HG03066 (cell line): ENCODE measurements at regions not wholly inside any gene's neighbourhood (a gene's known extent, or its start where the extent isn't known, plus 50 kb on each side); places are given as distances from the start of the nearest gene placed in this dataset.

Source experiments
- ATAC-seq: cut with Tn5 transposase; IDR thresholded peaks from one replicate; pipeline ENCODE4 v1.9.1; 2021; ENCODE audit warnings: low read depth; ENCODE audit not compliant: unreplicated experiment

DNA sequence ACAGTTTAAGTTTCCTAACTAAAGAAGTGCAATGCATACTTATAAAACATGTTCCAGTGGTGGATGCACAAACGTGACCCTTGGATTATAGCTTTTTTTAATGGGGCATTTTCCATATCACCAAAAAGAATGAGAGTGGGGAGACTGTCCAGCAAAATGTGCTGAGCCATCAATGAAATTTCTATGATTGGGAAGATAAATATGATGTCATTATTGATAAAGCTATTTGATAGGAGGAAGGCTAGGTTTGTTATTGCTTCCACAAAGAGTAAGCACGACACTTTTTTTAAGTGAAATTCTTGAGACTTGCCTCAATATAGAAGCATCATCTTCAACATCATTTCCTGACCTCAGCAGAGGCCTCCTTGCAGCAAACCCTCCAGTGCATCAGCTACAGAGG, 174.6 kb upstream of the CLEC14A start:
- no peak for ATAC-seq

DNA sequence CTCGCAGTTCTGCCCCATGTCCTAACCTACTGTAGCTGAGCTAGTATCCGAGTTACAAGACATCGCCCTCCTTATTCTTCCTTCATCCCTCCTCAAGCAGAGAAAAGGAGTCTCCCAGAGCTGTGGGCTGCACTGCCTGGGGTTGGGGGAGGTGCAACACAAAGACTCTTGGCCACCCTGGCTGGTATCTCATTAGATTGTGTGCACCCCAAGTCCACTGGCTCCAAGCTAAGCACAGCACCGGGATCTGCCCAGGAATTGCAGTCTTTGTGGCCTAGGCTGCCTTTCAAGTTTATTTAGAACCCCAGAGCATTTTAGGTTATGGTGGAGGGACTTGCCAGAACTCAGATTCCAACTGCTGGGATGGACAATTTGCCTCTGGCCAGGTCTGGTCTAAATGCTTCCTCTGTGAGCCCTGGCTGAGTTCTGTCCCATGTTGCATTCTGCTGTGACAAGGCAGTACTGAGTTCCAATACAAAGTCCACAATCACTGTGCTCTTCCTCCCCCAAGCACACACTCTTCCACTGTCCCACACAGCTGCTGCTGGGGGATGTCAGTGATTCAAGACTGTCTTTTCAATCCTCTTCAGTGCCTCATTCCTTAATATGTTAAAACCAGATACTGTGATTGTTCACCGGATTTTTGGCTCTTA, 169.6 kb upstream of the CLEC14A start:
- ATAC-seq: no peak

DNA sequence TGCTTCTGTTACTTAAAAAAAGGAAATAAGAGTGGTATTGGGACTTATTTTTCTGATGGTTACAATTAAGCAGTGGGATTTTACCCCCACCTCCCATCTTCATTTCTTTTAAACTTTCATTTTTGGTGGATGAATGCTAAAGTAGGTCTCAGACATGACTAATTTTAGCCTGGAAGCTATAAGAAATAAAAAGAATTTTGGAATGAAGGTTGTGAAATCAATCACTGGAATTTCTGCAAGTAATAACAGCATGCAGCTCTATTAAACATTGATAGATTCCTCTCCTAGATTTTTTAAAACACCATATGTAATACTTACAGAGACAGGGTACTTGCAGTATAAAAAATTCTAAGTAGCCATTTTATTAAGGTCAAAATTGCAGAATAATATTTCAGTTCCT, 164.2 kb upstream of the CLEC14A start:
- ATAC-seq: no peak

DNA sequence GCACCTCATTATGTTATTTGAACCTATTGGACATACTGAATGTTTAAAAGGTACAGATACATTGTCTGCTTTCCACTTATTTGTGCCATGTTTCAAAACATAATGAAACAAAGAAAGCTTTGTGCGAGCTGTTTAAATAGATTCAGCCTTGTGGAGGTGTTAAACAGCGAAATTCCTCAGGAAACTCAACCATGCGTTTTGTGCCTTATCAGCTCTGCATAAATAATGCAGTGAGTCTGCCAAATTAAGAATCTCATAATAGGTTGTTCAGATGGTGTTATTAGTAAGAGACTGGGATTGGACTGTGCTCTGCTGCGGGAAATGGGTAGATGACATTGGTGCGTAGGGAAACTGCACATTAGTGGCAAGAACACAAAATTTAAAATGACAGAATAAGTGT, 163.7 kb upstream of the CLEC14A start:
- ATAC-seq: no peak

GRCh38 chr14:38412654-38413053, 156.8 kb upstream of the CLEC14A start:
- ATAC-seq: no peak

- ATAC-seq: no peak
Observed at GRCh38 chr14:38410442-38410841, 154.5 kb upstream of the CLEC14A start.

DNA sequence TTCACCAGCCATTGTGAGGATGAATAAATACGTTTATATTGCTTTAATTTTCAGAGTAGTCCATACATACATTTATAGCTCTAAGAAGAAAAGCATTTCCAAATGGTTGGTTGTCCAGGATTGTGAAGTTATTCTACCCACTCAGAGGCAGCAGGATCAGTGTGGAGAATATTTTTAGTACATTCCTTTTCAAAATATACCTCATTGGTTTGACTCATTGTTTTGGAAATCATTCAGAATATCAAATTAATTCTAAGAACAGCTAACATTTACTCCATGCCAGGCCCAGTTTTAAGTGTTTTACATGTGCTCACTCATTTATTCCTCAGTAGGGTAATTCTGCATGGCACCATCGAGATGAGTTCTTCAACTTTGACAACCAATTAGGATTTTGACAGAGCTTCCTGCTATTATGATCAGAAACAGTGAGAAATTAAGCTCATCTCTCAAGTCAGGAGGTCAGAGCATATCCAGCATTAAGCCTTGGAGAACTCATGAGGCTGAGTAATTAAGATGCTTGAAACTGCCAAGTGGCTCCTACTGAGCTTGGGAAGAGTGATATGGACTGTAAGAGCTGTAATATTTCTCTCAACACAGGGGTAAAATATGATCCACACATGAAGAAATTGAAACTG, 153.3 kb upstream of the CLEC14A start:
- no peak for ATAC-seq

DNA sequence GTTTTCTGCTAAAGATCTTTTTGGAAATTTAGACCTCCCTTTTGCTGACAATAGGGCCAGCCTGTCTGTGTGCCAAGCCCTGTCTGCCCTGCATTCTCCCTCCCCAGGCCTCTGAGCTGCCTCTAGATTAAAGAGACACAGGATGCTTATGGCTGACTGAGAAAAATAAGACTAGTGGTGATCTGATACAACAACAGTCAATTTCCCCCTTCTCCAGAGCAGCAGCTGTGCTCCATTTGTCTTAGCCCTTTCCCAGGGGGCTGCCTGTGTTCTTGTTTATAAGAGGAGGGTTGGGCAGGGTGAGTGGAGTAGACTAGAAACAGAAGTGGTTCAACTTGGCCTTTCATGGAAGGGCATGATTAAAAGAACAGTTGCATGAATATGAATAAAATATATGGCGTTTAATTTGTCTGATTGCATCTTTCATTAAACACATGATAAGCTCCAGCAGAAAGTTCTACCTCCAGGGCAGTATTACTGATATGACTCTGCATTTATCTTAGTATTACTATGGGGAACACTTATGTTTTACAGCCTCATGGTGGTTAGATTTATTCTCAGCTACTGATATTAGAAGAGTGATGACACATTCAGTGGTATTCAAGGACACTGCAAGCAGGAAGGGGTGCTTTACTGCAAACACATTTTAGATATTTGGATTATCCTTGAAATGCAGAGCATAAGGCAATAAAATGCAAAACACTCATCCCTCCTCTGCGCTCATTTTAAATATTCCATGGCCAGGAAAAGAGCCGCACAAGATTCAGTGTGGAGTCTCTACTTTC, 150.2 kb upstream of the CLEC14A start:
- no peak for ATAC-seq

DNA sequence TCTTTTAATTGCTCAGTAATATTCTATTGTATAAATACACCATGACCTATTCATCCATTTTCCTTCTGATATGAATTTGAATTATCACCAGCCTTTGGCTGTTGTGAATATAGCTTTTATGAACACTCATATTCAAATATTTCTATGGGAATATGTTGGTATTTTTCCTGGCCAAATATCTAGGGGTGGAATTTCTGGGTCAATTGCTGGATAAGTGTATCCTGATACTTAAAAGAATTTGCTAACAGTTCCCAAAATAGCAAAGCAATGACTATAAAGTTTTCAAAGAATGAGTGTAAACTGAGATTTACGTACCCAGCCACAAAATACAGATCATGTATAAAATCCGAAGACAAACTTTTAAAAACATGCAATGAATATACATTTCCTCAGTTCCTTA, 148.7 kb upstream of the CLEC14A start:
- ATAC-seq: no peak

GRCh38 chr14:38404100-38404541, 148.2 kb upstream of the CLEC14A start:
- no peak for ATAC-seq

DNA sequence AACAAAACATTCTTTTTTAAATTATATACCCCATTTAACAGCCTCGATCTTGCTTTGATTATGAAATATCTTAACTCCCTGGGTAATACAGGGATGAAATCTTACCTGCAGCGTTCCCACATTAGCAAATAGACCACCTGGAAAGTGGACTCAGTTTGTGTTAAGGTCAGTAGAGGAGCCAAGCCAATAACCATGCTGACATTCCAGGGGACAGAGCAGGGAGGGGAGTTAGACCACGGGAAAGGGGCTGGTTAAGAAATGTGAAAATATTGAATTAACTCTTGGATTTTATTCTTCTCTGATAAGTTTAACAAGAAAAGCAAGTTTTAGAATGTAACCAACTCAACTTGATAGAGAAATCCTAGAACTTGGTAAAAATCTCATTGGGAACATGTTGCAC, 144.9 kb upstream of the CLEC14A start:
- no peak for ATAC-seq

- ATAC-seq: no peak
Observed at GRCh38 chr14:38399652-38400051, 143.8 kb upstream of the CLEC14A start.

GRCh38 chr14:38394767-38395166, 138.9 kb upstream of the CLEC14A start:
- no peak for ATAC-seq

DNA sequence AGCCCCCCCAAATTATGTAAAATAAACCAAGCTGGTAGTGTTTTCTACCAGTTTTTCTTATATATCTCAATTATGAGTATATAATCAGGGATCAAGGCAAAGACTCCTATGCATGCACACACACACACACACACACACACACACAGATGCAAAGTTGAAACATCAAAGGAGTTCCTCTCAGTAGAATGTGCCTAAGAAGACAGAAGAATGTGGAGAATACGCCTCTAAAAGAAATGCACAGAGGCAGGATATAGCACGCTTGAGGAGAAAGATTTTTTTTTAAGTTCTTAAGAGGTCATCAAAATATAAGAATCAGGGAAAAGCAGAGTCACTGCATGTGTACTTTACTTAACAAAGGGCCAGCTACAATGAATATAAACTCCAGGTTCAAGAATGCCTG, 138.2 kb upstream of the CLEC14A start:
- no peak for ATAC-seq

DNA sequence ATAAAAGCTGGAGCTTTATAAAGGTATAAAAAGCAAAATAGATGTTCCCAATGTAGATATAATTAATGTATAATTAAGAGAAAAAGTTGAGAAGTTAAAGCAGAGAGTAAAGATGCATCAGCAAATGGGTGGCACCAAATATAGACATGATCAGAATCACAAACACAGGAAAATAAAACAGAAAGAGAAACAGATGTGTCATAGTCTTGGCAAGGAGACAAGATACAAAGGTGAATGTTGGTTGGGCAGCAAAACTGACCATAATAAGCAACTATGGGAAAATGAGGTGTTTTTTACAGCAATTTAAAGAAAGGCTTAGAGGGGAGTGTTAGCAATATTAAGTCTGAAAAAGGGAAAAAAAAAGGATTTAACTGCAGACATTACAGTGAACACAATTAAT, 135.4 kb upstream of the CLEC14A start:
- ATAC-seq: no peak

DNA sequence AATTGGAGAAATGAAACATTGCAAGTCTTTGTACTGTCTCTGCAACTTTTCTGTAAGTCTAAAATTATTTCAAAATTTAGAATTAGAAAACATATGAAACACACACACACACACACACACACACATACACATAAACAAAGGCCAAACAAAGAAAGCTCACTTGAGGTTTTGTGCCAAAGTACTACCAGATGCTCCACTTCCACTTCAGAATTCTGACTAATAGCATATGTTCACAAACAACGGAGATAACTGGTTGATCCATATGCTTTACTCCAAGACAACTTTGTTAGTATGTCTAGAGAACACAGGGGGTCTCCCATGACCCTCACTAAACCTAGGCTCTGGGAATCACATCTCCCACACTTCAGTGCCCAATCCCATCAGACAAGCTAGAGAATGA, 133.8 kb upstream of the CLEC14A start:
- no peak for ATAC-seq

DNA sequence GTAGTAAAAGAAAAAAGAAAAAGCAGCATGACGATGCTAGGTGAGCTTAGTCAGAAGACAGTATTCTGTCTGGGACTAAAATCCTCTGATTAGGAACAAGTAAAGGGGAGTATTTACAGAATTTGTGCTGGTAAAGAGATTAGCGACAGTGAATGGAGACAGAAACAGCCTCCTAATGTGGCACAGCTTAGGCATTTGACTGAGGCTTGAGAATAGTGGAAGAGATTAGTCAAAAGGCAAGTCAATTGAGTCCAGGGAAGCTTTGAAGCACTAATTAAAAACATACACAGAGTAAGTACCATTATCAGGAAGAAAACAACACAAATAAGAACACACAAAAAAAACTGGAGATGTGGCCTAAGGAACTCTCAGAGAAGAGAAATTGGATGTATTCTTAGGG, 131.9 kb upstream of the CLEC14A start:
- no peak for ATAC-seq

GRCh38 chr14:38385836-38386235, 129.9 kb upstream of the CLEC14A start:
- no peak for ATAC-seq

DNA sequence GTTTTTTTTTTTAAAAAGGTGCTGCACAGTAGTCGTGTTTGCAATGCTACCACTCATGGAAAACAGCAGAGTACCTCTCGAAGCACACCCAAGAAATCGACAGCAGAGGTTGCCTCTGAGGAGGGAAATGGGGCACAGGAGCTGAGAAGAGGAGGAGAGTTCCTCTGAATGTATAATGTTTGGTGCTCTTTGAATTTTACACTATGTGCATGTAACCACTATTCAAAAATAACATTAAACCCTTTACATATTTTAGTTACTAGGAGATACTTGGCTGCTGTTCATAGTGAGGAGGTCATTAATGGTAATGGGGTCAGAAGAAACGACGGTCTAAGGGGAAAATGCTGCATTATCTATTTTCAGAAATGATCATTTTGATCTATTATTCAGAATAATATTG, 129.4 kb upstream of the CLEC14A start:
- no peak for ATAC-seq

GRCh38 chr14:38384741-38385140, 128.8 kb upstream of the CLEC14A start:
- ATAC-seq: no peak

GRCh38 chr14:38367922-38368321, 112.0 kb upstream of the CLEC14A start:
- ATAC-seq: no peak

GRCh38 chr14:38366374-38366773, 110.5 kb upstream of the CLEC14A start:
- ATAC-seq: no peak
